T-helper 17 cell (primary cell): ENCODE measurements at regions not wholly inside any gene's neighbourhood (a gene's known extent, or its start where the extent isn't known, plus 50 kb on each side); places are given as distances from the start of the nearest gene placed in this dataset.

Source experiments
- ATAC-seq: fragments of 150-1000 bp; cut with Tn5 transposase; 2 replicates; pipeline ENCODE4 v1.10.0; 2021; ENCODE audit warnings: mild to moderate bottlenecking, moderate library complexity
- DNase-seq, 3 donors: peaks; one replicate each; pipeline versions ENCODE4 v3.0.0 to v3.0.0-alpha.2; 2020 to 2021
- H3K9me3 ChIP-seq: one replicate; pipeline ENCODE4 v1.7.0; 2013; ENCODE audit warnings: low read length, mild to moderate bottlenecking; ENCODE audit not compliant: control insufficient read depth, poor library complexity, severe bottlenecking
- H3K27ac Mint-ChIP-seq: one replicate; pipeline ENCODE4 v1.8.0; 2022; ENCODE audit warnings: mild to moderate bottlenecking, moderate library complexity, mixed read lengths
- H3K27me3 Mint-ChIP-seq: one replicate; pipeline ENCODE4 v1.8.0; 2022; ENCODE audit warnings: mixed read lengths
- H3K36me3 Mint-ChIP-seq: one replicate; pipeline ENCODE4 v1.8.0; 2022; ENCODE audit warnings: low read depth, mixed read lengths
- H3K4me1 Mint-ChIP-seq: one replicate; pipeline ENCODE4 v1.8.0; 2022; ENCODE audit warnings: mild to moderate bottlenecking, mixed read lengths
- H3K4me3 Mint-ChIP-seq: one replicate; pipeline ENCODE4 v1.8.0; 2022; ENCODE audit warnings: mild to moderate bottlenecking, moderate library complexity, mixed read lengths

GRCh38 chr1:199956005-199956404, 71.5 kb upstream of the NR5A2 start:
- no peaks in the 10 kb centered on the region for H3K4me1 Mint-ChIP-seq

DNA sequence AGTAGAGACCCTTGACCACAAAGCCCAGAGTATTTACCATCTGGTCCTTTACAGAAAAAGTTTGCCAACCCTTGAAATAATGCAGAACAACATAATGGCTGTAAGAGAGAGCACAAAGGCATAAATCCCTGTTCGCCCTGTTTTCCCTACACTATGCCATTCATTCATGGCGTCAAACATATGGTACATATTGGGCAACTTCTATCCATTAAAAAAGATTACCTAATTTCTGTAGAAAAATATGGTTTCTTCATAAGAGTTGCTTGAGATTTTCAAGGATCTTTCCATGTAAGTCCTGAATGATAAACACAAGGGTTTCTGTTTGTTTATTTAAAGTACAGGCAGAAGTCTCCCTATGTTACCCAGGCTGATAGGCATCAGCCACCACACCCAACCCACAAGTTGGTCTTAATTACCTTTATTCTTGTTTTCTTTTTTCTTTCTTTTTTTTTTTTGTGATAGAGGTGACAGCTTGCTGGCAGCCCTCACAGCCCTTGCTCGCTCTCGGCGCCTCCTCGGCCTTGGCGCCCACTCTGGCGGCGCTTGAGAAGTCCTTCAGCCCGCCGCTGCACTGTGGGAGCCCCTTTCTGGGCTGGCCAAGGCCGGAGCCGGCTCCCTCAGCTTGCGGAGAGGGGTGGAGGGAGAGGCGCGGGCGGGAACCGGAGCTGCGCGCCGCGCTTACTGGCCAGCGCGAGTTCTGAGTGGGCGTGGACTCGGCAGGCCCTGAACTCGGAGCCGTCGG, 68.3 kb upstream of the NR5A2 start:
- ATAC-seq (no peak), DNase-seq (no peak)
- H3K27me3 Mint-ChIP-seq: peaks cover 6% of the 10 kb centered on the region
- H3K27ac Mint-ChIP-seq: no peak overlapping the region
- H3K9me3 ChIP-seq: no peaks in the 10 kb centered on the region
- H3K4me3 Mint-ChIP-seq: no peak overlapping the region
- no peaks in the 10 kb centered on the region for H3K4me1 Mint-ChIP-seq
- H3K36me3 Mint-ChIP-seq: no peaks in the 10 kb centered on the region

More at GRCh38 chr1:199956005-199956404, 71.5 kb upstream of the NR5A2 start:
- H3K9me3 ChIP-seq: no peaks in the 10 kb centered on the region
- Mint-ChIP-seq H3K27me3 (peaks cover 5% of the 10 kb centered on the region), H3K27ac (no peak overlapping the region), H3K4me3 (no peak overlapping the region), H3K36me3 (no peaks in the 10 kb centered on the region)
- no peak for DNase-seq
- no peak for ATAC-seq

DNA sequence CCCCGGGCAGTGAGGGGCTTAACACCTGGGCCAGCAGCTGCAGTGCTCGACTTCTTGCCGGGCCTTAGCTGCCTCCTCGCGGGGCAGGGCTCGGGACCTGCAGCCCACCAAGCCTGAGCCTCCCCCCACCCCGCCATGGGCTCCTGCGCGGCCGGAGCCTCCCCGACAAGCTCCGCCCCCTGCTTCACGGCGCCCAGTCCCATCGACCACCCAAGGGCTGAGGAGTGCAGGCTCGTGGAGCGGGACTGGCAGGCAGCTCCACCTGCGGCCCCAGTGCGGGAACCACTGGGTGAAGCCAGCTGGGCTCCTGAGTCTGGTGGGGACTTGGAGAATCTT, 67.8 kb upstream of the NR5A2 start:
- peaks cover 10% of the 10 kb centered on the region for H3K27me3 Mint-ChIP-seq
- H3K4me1 Mint-ChIP-seq: no peaks in the 10 kb centered on the region
- no peaks in the 10 kb centered on the region for H3K9me3 ChIP-seq
- ATAC-seq (no peak), DNase-seq (no peak)
- H3K36me3 Mint-ChIP-seq: no peaks in the 10 kb centered on the region
- no peak overlapping the region for H3K4me3 Mint-ChIP-seq
- H3K27ac Mint-ChIP-seq: no peak overlapping the region

DNA sequence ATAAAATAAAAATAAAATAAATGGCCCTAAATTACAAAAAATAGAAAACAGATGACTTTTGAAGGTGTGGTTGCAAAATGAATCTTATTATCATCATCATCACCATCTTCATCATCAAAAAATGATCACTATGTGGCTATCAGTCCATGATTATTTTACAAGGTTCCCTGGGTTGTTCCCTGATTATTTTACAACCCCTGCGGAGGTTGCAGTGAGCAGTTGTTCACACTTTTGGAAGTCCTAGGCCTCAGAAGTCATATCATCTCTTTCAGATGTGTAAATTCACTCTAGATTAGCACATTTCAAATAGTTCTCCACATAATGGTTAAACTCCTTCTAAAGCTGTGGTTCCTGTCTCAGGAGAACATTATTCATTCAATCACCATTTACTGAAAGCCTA, 57.4 kb upstream of the NR5A2 start:
- no peak overlapping the region for H3K4me3 Mint-ChIP-seq
- no peaks in the 10 kb centered on the region for H3K9me3 ChIP-seq
- H3K4me1 Mint-ChIP-seq: peaks cover 8% of the 10 kb centered on the region
- H3K27me3 Mint-ChIP-seq: peaks cover 30% of the 10 kb centered on the region
- H3K27ac Mint-ChIP-seq: no peak overlapping the region
- DNase-seq (no peak), ATAC-seq (no peak)
- peaks cover 3% of the 10 kb centered on the region for H3K36me3 Mint-ChIP-seq

GRCh38 chr1:199976496-199977144, 50.9 kb upstream of the NR5A2 start:
- Mint-ChIP-seq H3K4me3 (no peak overlapping the region), H3K27ac (peak overlapping the region; percentile 19), H3K36me3 (no peaks in the 10 kb centered on the region), H3K4me1 (peaks cover 8% of the 10 kb centered on the region), H3K27me3 (peaks cover 22% of the 10 kb centered on the region)
- H3K9me3 ChIP-seq: no peaks in the 10 kb centered on the region
- no peak for ATAC-seq
- DNase-seq: no peak
